WTC11 (cell line): ENCODE measurements at regions not wholly inside any gene's neighbourhood (a gene's known extent, or its start where the extent isn't known, plus 50 kb on each side); places are given as distances from the start of the nearest gene placed in this dataset.

Experiments
- ATAC-seq: fragments of 200-7000 bp; cut with Tn5 transposase; 2 replicates; pipeline ENCODE4 v1.10.0; 2021; ENCODE audit warnings: mild to moderate bottlenecking, moderate library complexity
- CTCF ChIA-PET: fragments of 300-600 bp; sonication (Branson Sonifier 250); formaldehyde crosslinking; loops from one replicate; lab custom pipeline; 2021; ENCODE audit warnings: antibody characterized with exemption; lab: Charles Lee
- POLR2A ChIA-PET: fragments of 350-600 bp; sonication (Branson Sonifier 250); formaldehyde crosslinking; loops from one replicate; lab custom pipeline; 2021; ENCODE audit warnings: antibody characterized with exemption; lab: Charles Lee
- DNase-seq: peaks from one replicate; pipeline ENCODE4 v3.0.0; 2021; ENCODE audit warnings: low spot score
- H3K27ac Mint-ChIP-seq: 2 replicates; pipeline ENCODE4 v1.8.0; 2021; ENCODE audit warnings: mixed read lengths
- H3K27me3 Mint-ChIP-seq: 2 replicates; pipeline ENCODE4 v1.8.0; 2021; ENCODE audit warnings: low read depth, mild to moderate bottlenecking, moderate library complexity, mixed read lengths
- H3K36me3 Mint-ChIP-seq: 2 replicates; pipeline ENCODE4 v1.8.0; 2021; ENCODE audit warnings: mixed read lengths
- H3K4me1 Mint-ChIP-seq: 2 replicates; pipeline ENCODE4 v1.8.0; 2022; ENCODE audit warnings: mixed read lengths
- H3K4me3 Mint-ChIP-seq: 2 replicates; pipeline ENCODE4 v1.8.0; 2021; ENCODE audit warnings: mild to moderate bottlenecking, moderate library complexity, mixed read lengths
- H3K9me3 Mint-ChIP-seq: 2 replicates; pipeline ENCODE4 v1.8.0; 2021; ENCODE audit warnings: mixed read lengths
- JAZF1 ChIP-seq: fragments of 250-450 bp; sonication (Bioruptor Pico); IDR thresholded peaks from 2 replicates; pipeline ENCODE4 v1.9.0; 2021; ENCODE audit warnings: moderate library complexity, mild to moderate bottlenecking, inconsistent platforms
- MXD4 ChIP-seq: fragments of 250-450 bp; sonication (Bioruptor Pico); IDR thresholded peaks from 2 replicates; pipeline ENCODE4 v1.8.0; 2021; ENCODE audit warnings: mild to moderate bottlenecking, moderate library complexity, borderline replicate concordance
- MYBL2 ChIP-seq: sonication (generic); formaldehyde crosslinking; IDR thresholded peaks from 2 replicates; pipeline ENCODE4 v1.8.1; 2023; ENCODE audit warnings: mild to moderate bottlenecking, moderate library complexity, missing genetic modification reagents
- NR2C2 ChIP-seq: sonication (generic); formaldehyde crosslinking; IDR thresholded peaks from 2 replicates; pipeline ENCODE4 v1.8.0; 2022; ENCODE audit warnings: mild to moderate bottlenecking, missing genetic modification reagents
- PRRX2 ChIP-seq: fragments of 250-450 bp; sonication (Bioruptor Pico); IDR thresholded peaks from 2 replicates; pipeline ENCODE4 v1.8.0; 2021; ENCODE audit warnings: mild to moderate bottlenecking
- RELA ChIP-seq: sonication (generic); formaldehyde crosslinking; IDR thresholded peaks from 2 replicates; pipeline ENCODE4 v1.8.1; 2022; ENCODE audit warnings: missing genetic modification reagents, mild to moderate bottlenecking, borderline replicate concordance
- TCF7 ChIP-seq: sonication (generic); formaldehyde crosslinking; IDR thresholded peaks from 2 replicates; pipeline ENCODE4 v1.8.0; 2022; ENCODE audit warnings: mild to moderate bottlenecking, low read depth, missing genetic modification reagents, moderate library complexity
- ZNF232 ChIP-seq: sonication (generic); formaldehyde crosslinking; IDR thresholded peaks from 2 replicates; pipeline ENCODE4 v1.8.0; 2022; ENCODE audit warnings: mild to moderate bottlenecking, missing genetic modification reagents
- ZNF263 ChIP-seq: sonication (generic); formaldehyde crosslinking; IDR thresholded peaks from 2 replicates; pipeline ENCODE4 v1.8.1; 2022; ENCODE audit warnings: low read depth, mild to moderate bottlenecking, moderate library complexity, missing genetic modification reagents
- ZNF317 ChIP-seq: sonication (generic); formaldehyde crosslinking; IDR thresholded peaks from 2 replicates; pipeline ENCODE4 v1.8.1; 2023; ENCODE audit warnings: low read depth, mild to moderate bottlenecking, moderate library complexity, missing genetic modification reagents, borderline replicate concordance
- TF ChIP-seq, protein P1 (sequence below): fragments of 250-450 bp; sonication (Bioruptor Pico); IDR thresholded peaks from 2 replicates; pipeline ENCODE4 v1.9.0; 2021; ENCODE audit warnings: moderate library complexity, mild to moderate bottlenecking, inconsistent platforms, borderline replicate concordance
- TF ChIP-seq, protein P2 (sequence below): sonication (generic); formaldehyde crosslinking; IDR thresholded peaks from 2 replicates; pipeline ENCODE4 v1.8.1; 2022; ENCODE audit warnings: mild to moderate bottlenecking, moderate library complexity, missing genetic modification reagents
- TF ChIP-seq, protein P3 (sequence below): sonication (generic); formaldehyde crosslinking; IDR thresholded peaks from 2 replicates; pipeline ENCODE4 v1.8.1; 2022; ENCODE audit warnings: mild to moderate bottlenecking, missing genetic modification reagents, moderate library complexity, borderline replicate concordance
- TF ChIP-seq, protein P4 (sequence below): sonication (generic); formaldehyde crosslinking; IDR thresholded peaks from 2 replicates; pipeline ENCODE4 v1.8.0; 2022; ENCODE audit warnings: mild to moderate bottlenecking, missing genetic modification reagents
- TF ChIP-seq, protein P5 (sequence below): sonication (generic); formaldehyde crosslinking; IDR thresholded peaks from 2 replicates; pipeline ENCODE4 v1.8.1; 2023; ENCODE audit warnings: mild to moderate bottlenecking, missing genetic modification reagents, moderate library complexity
- TF ChIP-seq, protein P6 (sequence below): fragments of 250-450 bp; sonication (Bioruptor Pico); IDR thresholded peaks from 2 replicates; pipeline ENCODE4 v1.8.0; 2021; ENCODE audit warnings: mild to moderate bottlenecking
- TF ChIP-seq, protein P7 (sequence below): sonication (generic); formaldehyde crosslinking; conservative IDR thresholded peaks from 2 replicates; pipeline ENCODE4 v1.8.1; 2022; ENCODE audit warnings: mild to moderate bottlenecking, missing genetic modification reagents
- TF ChIP-seq, protein P8 (sequence below): sonication (generic); formaldehyde crosslinking; IDR thresholded peaks from 2 replicates; pipeline ENCODE4 v1.8.0; 2023; ENCODE audit warnings: missing genetic modification reagents
- TF ChIP-seq, protein P9 (sequence below): sonication (generic); formaldehyde crosslinking; IDR thresholded peaks from 2 replicates; pipeline ENCODE4 v1.8.1; 2023; ENCODE audit warnings: mild to moderate bottlenecking, missing genetic modification reagents, moderate library complexity

DNA sequence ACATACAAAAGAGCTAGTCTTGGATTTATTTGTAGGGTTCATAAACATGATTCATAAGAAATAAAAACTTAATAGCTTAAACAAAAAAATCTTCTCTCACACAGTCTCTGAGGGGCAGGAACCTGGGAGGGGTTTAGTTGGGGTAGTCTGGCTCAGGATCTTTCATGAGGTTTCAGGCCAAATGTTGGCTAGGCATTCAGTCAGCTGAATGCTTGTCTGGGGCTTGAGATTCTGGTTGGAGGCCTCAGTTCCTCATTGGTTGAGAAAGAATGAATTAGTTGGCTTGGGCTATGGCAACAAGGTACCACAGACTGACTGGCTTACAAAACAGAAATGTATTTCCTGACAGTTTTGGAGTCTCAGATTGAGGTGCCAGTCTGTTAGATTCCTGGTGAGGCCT is 74.3 kb downstream of the ANKRD7 start:
- DNase-seq (no peak), ATAC-seq (no peak)
- H3K4me3 Mint-ChIP-seq = no peak overlapping the region
- H3K36me3 Mint-ChIP-seq = no peaks in the 10 kb centered on the region
- TF ChIP-seq, protein P1, sequence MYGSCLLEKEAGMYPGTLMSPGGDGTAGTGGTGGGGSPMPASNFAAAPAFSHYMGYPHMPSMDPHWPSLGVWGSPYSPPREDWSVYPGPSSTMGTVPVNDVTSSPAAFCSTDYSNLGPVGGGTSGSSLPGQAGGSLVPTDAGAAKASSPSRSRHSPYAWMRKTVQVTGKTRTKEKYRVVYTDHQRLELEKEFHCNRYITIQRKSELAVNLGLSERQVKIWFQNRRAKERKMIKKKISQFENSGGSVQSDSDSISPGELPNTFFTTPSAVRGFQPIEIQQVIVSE (CRISPR knock-in tag) = no peak
- TF ChIP-seq NR2C2 (CRISPR knock-in tag) (no peak), MXD4 (CRISPR knock-in tag) (no peak)
- TF ChIP-seq, protein P2, sequence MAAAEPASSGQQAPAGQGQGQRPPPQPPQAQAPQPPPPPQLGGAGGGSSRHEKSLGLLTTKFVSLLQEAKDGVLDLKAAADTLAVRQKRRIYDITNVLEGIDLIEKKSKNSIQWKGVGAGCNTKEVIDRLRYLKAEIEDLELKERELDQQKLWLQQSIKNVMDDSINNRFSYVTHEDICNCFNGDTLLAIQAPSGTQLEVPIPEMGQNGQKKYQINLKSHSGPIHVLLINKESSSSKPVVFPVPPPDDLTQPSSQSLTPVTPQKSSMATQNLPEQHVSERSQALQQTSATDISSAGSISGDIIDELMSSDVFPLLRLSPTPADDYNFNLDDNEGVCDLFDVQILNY (CRISPR knock-in tag) = no peak
- TF ChIP-seq, protein P3, sequence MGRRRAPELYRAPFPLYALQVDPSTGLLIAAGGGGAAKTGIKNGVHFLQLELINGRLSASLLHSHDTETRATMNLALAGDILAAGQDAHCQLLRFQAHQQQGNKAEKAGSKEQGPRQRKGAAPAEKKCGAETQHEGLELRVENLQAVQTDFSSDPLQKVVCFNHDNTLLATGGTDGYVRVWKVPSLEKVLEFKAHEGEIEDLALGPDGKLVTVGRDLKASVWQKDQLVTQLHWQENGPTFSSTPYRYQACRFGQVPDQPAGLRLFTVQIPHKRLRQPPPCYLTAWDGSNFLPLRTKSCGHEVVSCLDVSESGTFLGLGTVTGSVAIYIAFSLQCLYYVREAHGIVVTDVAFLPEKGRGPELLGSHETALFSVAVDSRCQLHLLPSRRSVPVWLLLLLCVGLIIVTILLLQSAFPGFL (CRISPR knock-in tag) = no peak
- no peaks in the 10 kb centered on the region for H3K27me3 Mint-ChIP-seq
- no peaks in the 10 kb centered on the region for H3K9me3 Mint-ChIP-seq
- ChIA-PET CTCF (no interaction called here), POLR2A (interaction anchor here (1.0 kb wide), 1 partner anchor 47 kb away, joined by 3 read pairs; no protein-coding TSS in a partner anchor)
- no peak overlapping the region for H3K27ac Mint-ChIP-seq
- peaks cover under 1% of the 10 kb centered on the region for H3K4me1 Mint-ChIP-seq

DNA sequence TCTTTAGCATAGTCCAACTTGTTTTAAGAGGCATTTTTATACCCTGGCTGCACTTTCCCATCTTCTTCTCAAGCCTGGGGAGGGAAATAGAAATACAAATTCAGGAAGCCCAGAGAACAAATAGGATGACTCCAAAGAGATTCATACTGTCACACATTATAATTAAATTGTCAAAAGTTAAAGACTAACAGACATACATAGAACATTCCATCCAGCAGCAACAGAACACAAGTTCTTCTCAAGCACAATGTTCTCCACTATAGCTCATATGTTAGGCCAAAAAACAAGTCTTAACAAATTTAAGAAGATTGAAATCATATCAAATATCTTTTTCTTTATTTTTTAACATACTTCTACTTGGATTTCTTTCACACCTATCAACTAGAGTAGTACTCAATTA is 75.7 kb downstream of the ANKRD7 start:
- H3K4me3 Mint-ChIP-seq = no peak overlapping the region
- no peaks in the 10 kb centered on the region for H3K36me3 Mint-ChIP-seq
- no peaks in the 10 kb centered on the region for H3K27me3 Mint-ChIP-seq
- peaks cover 3% of the 10 kb centered on the region for H3K4me1 Mint-ChIP-seq
- POLR2A ChIA-PET = no interaction called here
- H3K9me3 Mint-ChIP-seq = no peaks in the 10 kb centered on the region
- DNase-seq (no peak), ATAC-seq (no peak)
- CTCF ChIA-PET = no interaction called here
- H3K27ac Mint-ChIP-seq = no peak overlapping the region
- TF ChIP-seq, protein P4, sequence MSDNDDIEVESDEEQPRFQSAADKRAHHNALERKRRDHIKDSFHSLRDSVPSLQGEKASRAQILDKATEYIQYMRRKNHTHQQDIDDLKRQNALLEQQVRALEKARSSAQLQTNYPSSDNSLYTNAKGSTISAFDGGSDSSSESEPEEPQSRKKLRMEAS (CRISPR knock-in tag) = no peak
- TF ChIP-seq, protein P5, sequence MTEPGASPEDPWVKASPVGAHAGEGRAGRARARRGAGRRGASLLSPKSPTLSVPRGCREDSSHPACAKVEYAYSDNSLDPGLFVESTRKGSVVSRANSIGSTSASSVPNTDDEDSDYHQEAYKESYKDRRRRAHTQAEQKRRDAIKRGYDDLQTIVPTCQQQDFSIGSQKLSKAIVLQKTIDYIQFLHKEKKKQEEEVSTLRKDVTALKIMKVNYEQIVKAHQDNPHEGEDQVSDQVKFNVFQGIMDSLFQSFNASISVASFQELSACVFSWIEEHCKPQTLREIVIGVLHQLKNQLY (CRISPR knock-in tag) = no peak
- TF ChIP-seq, protein P6, sequence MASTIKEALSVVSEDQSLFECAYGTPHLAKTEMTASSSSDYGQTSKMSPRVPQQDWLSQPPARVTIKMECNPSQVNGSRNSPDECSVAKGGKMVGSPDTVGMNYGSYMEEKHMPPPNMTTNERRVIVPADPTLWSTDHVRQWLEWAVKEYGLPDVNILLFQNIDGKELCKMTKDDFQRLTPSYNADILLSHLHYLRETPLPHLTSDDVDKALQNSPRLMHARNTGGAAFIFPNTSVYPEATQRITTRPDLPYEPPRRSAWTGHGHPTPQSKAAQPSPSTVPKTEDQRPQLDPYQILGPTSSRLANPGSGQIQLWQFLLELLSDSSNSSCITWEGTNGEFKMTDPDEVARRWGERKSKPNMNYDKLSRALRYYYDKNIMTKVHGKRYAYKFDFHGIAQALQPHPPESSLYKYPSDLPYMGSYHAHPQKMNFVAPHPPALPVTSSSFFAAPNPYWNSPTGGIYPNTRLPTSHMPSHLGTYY (CRISPR knock-in tag) = no peak
- TF ChIP-seq RELA (CRISPR knock-in tag) (no peak), JAZF1 (CRISPR knock-in tag) (no peak), ZNF232 (CRISPR knock-in tag) (no peak), ZNF263 (no peak), MYBL2 (CRISPR knock-in tag) (no peak), PRRX2 (no peak), ZNF317 (CRISPR knock-in tag) (no peak), TCF7 (CRISPR knock-in tag) (no peak)
- TF ChIP-seq, protein P7, sequence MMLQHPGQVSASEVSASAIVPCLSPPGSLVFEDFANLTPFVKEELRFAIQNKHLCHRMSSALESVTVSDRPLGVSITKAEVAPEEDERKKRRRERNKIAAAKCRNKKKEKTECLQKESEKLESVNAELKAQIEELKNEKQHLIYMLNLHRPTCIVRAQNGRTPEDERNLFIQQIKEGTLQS (CRISPR knock-in tag) = no peak
- TF ChIP-seq, protein P8, sequence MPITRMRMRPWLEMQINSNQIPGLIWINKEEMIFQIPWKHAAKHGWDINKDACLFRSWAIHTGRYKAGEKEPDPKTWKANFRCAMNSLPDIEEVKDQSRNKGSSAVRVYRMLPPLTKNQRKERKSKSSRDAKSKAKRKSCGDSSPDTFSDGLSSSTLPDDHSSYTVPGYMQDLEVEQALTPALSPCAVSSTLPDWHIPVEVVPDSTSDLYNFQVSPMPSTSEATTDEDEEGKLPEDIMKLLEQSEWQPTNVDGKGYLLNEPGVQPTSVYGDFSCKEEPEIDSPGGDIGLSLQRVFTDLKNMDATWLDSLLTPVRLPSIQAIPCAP = no peak
- TF ChIP-seq, protein P9, sequence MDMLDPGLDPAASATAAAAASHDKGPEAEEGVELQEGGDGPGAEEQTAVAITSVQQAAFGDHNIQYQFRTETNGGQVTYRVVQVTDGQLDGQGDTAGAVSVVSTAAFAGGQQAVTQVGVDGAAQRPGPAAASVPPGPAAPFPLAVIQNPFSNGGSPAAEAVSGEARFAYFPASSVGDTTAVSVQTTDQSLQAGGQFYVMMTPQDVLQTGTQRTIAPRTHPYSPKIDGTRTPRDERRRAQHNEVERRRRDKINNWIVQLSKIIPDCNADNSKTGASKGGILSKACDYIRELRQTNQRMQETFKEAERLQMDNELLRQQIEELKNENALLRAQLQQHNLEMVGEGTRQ (CRISPR knock-in tag) = no peak
